Uterus (tissue), 2 donors: ENCODE measurements at regions not wholly inside any gene's neighbourhood (a gene's known extent, or its start where the extent isn't known, plus 50 kb on each side); places are given as distances from the start of the nearest gene placed in this dataset.

Source experiments
- CTCF ChIP-seq, 4 experiments: fragments of 200-600 bp in 2 of 4; fragments of 450-650 bp in 2 of 4; sonication (generic) in 2 of 4; IDR thresholded peaks; one replicate each; pipeline ENCODE4 v1.5.1; 2016 to 2019; ENCODE audit warnings: antibody characterized with exemption in 4 of 4, mild to moderate bottlenecking in 2 of 4, moderate library complexity in 1 of 4
- POLR2A ChIP-seq, 2 donors: fragments of 450-650 bp; IDR thresholded peaks; one replicate each; pipeline ENCODE4 v1.6.1; 2016; ENCODE audit warnings: antibody characterized with exemption in 2 of 2, mild to moderate bottlenecking in 1 of 2, moderate library complexity in 1 of 2

DNA sequence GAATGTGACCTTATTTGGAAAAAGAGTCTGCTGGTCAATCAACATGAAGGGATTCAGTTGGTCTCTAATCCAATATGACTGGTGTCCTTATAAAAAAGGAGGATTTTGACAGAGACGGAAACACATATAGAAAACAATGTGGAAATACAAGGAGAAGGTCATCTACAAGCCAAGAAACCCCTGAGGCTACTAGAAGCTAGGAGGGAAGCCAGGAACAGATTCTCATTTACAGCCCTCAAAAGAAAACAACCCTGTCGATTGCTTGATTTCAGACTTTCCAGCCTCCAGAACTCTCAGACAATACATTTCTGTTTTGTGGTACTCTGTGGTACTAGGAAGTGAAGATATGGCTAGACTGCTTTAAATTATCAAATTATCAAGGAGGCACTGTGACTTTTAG, 162.9 kb upstream of the IGF1R start:
- no peak for TF ChIP-seq CTCF (IDR thresholded peaks at IDR 0.05)
- TF ChIP-seq POLR2A (IDR thresholded peaks at IDR 0.05): no peak
